Lower lobe of right lung (tissue), 2 donors: ENCODE measurements at regions not wholly inside any gene's neighbourhood (a gene's known extent, or its start where the extent isn't known, plus 50 kb on each side); places are given as distances from the start of the nearest gene placed in this dataset.

Experiments used
- ATAC-seq, 2 donors: fragments of 200-7000 bp; cut with Tn5 transposase; one replicate each; pipeline ENCODE4 v1.9.1; 2020 to 2022; ENCODE audit warnings: mild to moderate bottlenecking in 2 of 2, moderate library complexity in 2 of 2
- DNase-seq: peaks from one replicate; pipeline ENCODE4 v3.0.0-alpha.2; 2020
- H3K27ac ChIP-seq: fragments of 200-600 bp; one replicate; pipeline ENCODE4 v1.8.0; 2022
- H3K27me3 ChIP-seq: fragments of 200-600 bp; one replicate; pipeline ENCODE4 v1.8.0; 2022; ENCODE audit warnings: low read depth
- H3K36me3 ChIP-seq: fragments of 200-600 bp; one replicate; pipeline ENCODE4 v1.8.0; 2022; ENCODE audit warnings: mild to moderate bottlenecking
- H3K4me1 ChIP-seq: fragments of 200-600 bp; one replicate; pipeline ENCODE4 v1.8.0; 2022
- H3K4me3 ChIP-seq: fragments of 200-600 bp; one replicate; pipeline ENCODE4 v1.8.0; 2022; ENCODE audit warnings: mild to moderate bottlenecking
- H3K9me3 ChIP-seq: fragments of 200-600 bp; one replicate; pipeline ENCODE4 v1.8.0; 2022
- CTCF ChIP-seq: fragments of 200-600 bp; IDR thresholded peaks from one replicate; pipeline ENCODE4 v1.8.0; 2022; ENCODE audit warnings: antibody characterized with exemption, mild to moderate bottlenecking
- intact Hi-C: fragments of 100-400 bp; cut with DNase I; formaldehyde crosslinking; loops from one replicate; pipeline ENCODE4 v1.11.0; 2022
- donor health status: DM: no; HTN: yes; CAD: no; lungs with severe emphysema.

GRCh38 chrX:139191746-139192385 is 338.7 kb upstream of the F9 start:
- ATAC-seq (no peak), DNase-seq (no peak)
- H3K36me3 ChIP-seq = no peaks in the 10 kb centered on the region
- no peak overlapping the region for H3K4me3 ChIP-seq
- H3K27ac ChIP-seq = no peak overlapping the region
- intact Hi-C loops = no loop called here
- H3K9me3 ChIP-seq = no peaks in the 10 kb centered on the region
- H3K27me3 ChIP-seq = no peaks in the 10 kb centered on the region
- H3K4me1 ChIP-seq = no peaks in the 10 kb centered on the region
- TF ChIP-seq CTCF = no peak

- no peak for DNase-seq
- ATAC-seq = no peak
- no peaks in the 10 kb centered on the region for H3K36me3 ChIP-seq
Measured at GRCh38 chrX:139191286-139191685, 339.3 kb upstream of the F9 start.

GRCh38 chrX:139187738-139188137 is 342.8 kb upstream of the F9 start:
- DNase-seq (no peak), ATAC-seq (no peak)
- H3K27me3 ChIP-seq = no peaks in the 10 kb centered on the region
- H3K4me1 ChIP-seq = no peaks in the 10 kb centered on the region
- H3K4me3 ChIP-seq = no peak overlapping the region
- no peak overlapping the region for H3K27ac ChIP-seq
- no peak for TF ChIP-seq CTCF
- no peaks in the 10 kb centered on the region for H3K9me3 ChIP-seq
- no peaks in the 10 kb centered on the region for H3K36me3 ChIP-seq
- intact Hi-C loops = no loop called here

More at GRCh38 chrX:139191286-139191685, 339.3 kb upstream of the F9 start:
- Histone ChIP-seq H3K27me3 (no peaks in the 10 kb centered on the region), H3K9me3 (no peaks in the 10 kb centered on the region), H3K4me1 (no peaks in the 10 kb centered on the region), H3K4me3 (no peak overlapping the region), H3K27ac (no peak overlapping the region)
- no peak for TF ChIP-seq CTCF
- intact Hi-C loops = no loop called here

- TF ChIP-seq CTCF = no peak
- Histone ChIP-seq H3K9me3 (no peaks in the 10 kb centered on the region), H3K36me3 (no peaks in the 10 kb centered on the region), H3K4me3 (no peak overlapping the region), H3K27me3 (no peaks in the 10 kb centered on the region), H3K4me1 (no peaks in the 10 kb centered on the region), H3K27ac (no peak overlapping the region)
- DNase-seq (no peak), ATAC-seq (no peak)
- intact Hi-C loops = no loop called here
Measured at GRCh38 chrX:139186991-139187390, 343.5 kb upstream of the F9 start.

- H3K4me3 ChIP-seq = no peak overlapping the region
- no peak overlapping the region for H3K27ac ChIP-seq
- no peaks in the 10 kb centered on the region for H3K9me3 ChIP-seq
- no peaks in the 10 kb centered on the region for H3K36me3 ChIP-seq
- no peaks in the 10 kb centered on the region for H3K27me3 ChIP-seq
- intact Hi-C loops = no loop called here
- DNase-seq = no peak
- TF ChIP-seq CTCF = no peak
- no peaks in the 10 kb centered on the region for H3K4me1 ChIP-seq
- no peak for ATAC-seq
Measured at GRCh38 chrX:139179592-139179991, 350.9 kb upstream of the F9 start.
